ENCODE measurements at regions not wholly inside any gene's neighbourhood (a gene's known extent, or its start where the extent isn't known, plus 50 kb on each side); places are given as distances from the start of the nearest gene placed in this dataset.

DNA sequence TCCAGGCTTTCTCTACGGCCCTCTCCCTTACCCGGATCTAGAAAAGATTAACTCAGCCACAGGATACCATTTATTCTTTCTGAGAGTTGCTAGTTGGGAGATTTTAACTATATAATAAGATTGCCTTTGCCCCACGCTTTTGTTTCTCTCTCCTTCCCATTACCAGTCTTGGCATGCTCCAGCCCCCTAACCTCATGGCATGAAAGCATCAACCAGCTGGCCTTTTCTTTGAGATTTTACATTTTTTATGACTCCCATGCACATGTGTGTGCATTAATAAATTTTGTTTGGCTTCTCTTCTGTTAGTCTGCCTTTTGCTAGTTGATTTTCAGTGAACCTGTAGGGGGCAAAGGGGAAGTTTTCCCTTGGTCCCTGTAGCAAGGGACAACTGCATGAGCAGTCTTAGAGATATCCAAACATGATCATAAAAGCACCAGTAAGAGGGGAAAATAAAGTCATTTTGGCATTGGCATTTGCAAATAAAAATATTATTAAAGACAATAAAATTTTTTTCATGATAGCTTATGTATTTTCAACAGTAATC is 73.6 kb downstream of the OXSM start:
- no peak overlapping the region for H3K4me3 ChIP-seq (ENCODE audit: low read depth, low read length)
- CTCF ChIA-PET, result interaction anchor here (0.9 to 3.1 kb wide), 2 partner anchors 8 to 14 kb away, joined by 3 to 26 read pairs; no protein-coding TSS in a partner anchor
- DNase-seq (ENCODE audit: low read depth, low spot score), result no peak
- TF ChIP-seq, protein P1, sequence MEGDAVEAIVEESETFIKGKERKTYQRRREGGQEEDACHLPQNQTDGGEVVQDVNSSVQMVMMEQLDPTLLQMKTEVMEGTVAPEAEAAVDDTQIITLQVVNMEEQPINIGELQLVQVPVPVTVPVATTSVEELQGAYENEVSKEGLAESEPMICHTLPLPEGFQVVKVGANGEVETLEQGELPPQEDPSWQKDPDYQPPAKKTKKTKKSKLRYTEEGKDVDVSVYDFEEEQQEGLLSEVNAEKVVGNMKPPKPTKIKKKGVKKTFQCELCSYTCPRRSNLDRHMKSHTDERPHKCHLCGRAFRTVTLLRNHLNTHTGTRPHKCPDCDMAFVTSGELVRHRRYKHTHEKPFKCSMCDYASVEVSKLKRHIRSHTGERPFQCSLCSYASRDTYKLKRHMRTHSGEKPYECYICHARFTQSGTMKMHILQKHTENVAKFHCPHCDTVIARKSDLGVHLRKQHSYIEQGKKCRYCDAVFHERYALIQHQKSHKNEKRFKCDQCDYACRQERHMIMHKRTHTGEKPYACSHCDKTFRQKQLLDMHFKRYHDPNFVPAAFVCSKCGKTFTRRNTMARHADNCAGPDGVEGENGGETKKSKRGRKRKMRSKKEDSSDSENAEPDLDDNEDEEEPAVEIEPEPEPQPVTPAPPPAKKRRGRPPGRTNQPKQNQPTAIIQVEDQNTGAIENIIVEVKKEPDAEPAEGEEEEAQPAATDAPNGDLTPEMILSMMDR (IDR thresholded peaks at IDR 0.05; ENCODE audit: insufficient read depth, low read length, missing control alignments), result no peak
- POLR2A ChIA-PET, result no interaction called here

DNA sequence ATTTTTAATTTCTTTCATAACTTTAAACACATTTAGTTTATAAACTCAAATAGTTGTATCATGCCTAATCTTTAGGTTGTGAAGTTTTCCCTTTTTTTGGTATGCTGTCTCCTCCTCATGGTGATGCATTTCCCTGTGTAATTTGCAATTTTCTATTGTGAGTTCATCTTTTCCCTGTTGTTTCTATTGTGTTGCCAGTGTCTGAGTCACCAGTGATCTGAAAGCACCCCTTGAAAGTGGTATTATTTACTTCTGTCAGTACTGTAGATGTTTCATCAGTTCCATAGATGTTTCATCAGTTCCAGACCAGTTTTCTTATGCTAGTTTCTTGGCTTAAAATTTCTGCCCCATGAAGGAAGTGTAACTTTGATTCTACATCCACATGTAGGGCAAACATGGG is 80.6 kb downstream of the OXSM start:
- DNase-seq (ENCODE audit: low read depth, low spot score), result no peak
- ChIA-PET CTCF (no interaction called here), POLR2A (no interaction called here)
- H3K4me3 ChIP-seq (ENCODE audit: low read depth, low read length), result no peak overlapping the region
- TF ChIP-seq, protein P1 (IDR thresholded peaks at IDR 0.05; ENCODE audit: insufficient read depth, low read length, missing control alignments), result no peak

DNA sequence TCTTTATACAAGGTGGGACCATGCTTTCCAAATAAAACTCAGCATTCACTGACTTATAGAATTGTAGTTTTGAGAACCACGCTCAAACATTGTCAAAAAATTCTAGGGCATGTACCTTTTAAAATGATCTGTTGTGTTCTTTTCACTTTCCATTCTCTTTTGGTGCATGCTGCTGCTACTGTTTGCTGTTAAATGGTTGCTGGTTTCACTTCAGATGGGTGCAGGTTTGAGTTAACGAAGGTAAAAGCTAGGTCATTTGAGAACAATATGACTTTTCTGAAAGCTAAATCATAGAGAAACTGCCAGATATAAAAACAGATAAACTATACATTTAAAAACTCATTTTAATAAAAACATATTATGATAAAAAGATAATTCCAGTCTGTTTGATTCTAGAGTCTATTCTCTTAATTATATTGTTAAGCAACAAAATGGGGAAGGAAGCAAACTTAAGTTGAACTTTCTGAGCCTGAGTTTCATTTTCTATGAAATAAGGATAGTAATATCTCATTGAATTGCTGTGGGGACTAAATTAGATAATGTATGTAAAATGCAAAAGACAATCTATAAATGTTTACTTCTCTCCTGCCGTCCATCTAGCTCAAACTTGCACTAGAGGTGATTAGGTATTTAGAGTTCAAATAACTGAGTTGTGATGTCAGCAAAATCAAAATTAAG is 82.4 kb downstream of the OXSM start:
- no peak for DNase-seq (ENCODE audit: low read depth, low spot score)
- TF ChIP-seq, protein P1 (IDR thresholded peaks at IDR 0.05; ENCODE audit: insufficient read depth, low read length, missing control alignments), result no peak
- H3K4me3 ChIP-seq (ENCODE audit: low read depth, low read length), result no peak overlapping the region
- ChIA-PET CTCF (interaction anchor here (1.2 kb wide), 1 partner anchor 15 kb away, joined by 4 read pairs; no protein-coding TSS in a partner anchor), POLR2A (no interaction called here)

DNA sequence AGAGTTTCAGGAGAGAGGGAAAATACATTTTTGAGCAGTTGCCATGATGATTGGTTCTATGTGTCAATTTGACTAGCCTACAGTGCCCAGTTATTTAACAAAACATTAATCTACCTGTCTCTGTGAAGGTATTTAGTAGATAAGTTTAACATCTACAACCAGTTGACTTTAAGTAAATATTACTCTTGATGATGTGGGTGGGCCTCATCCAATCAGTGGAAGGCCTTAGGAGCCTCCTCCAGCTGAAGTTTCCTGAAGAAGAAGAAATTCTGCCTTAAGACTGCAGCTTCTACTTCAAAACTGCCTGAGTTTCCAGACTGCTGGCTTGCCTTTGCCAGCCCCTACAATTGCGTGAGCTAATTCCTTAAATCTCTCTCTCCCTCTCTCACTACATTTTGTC is 93.6 kb downstream of the OXSM start:
- no peak overlapping the region for H3K4me3 ChIP-seq (ENCODE audit: low read depth, low read length)
- CTCF ChIA-PET, result interaction anchor here (2.1 kb wide), 1 partner anchor 26 kb away, joined by 4 read pairs; no protein-coding TSS in a partner anchor
- TF ChIP-seq, protein P1 (IDR thresholded peaks at IDR 0.05; ENCODE audit: insufficient read depth, low read length, missing control alignments), result no peak
- no peak for DNase-seq (ENCODE audit: low read depth, low spot score)
- POLR2A ChIA-PET, result no interaction called here

DNA sequence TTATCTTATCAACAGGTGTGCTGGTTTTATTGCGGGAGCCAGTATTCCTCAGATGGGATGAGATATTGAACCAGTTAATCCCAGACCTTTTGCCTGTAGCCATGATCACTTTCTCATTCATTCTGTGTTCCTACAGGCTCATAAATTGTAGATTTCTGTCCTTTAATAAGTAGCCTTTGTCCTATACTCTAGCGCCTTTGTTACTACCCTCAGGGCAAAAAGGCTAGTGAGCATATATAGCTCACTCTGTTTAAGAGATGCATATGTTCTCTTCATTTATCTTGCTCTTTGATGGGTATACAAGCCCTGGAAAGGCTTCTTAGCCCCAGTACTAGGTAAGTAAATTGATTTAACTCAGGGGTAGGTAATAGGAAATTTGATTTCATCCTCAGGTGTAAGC is 95.1 kb downstream of the OXSM start:
- TF ChIP-seq, protein P1 (IDR thresholded peaks at IDR 0.05; ENCODE audit: insufficient read depth, low read length, missing control alignments), result no peak
- POLR2A ChIA-PET, result no interaction called here
- no peak for DNase-seq (ENCODE audit: low read depth, low spot score)
- no peak overlapping the region for H3K4me3 ChIP-seq (ENCODE audit: low read depth, low read length)
- CTCF ChIA-PET, result interaction anchor here (2.1 kb wide), 1 partner anchor 28 kb away, joined by 4 read pairs; no protein-coding TSS in a partner anchor

DNA sequence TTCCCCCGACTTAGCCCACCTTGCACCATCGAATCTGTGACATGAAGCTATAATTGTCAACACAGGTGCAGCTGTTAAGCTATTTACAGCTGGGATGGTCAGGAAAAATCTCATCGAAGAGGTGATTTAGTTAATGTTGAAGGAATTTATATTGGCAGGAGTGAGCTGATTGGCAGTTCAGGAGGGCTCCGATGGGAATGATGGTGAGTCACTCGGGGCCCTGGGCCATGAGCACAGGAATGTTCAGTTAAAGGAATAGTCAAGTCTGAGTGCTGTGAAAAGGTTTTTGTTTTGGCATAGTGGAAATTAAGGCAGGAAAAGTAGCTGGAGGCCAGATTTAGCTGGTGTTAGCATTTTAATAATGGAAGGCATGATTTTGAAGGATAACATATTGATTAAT is 95.7 kb downstream of the OXSM start:
- TF ChIP-seq, protein P1 (IDR thresholded peaks at IDR 0.05; ENCODE audit: insufficient read depth, low read length, missing control alignments), result no peak
- DNase-seq (ENCODE audit: low read depth, low spot score), result no peak
- ChIA-PET CTCF (interaction anchor here (2.1 kb wide), 1 partner anchor 28 kb away, joined by 4 read pairs; no protein-coding TSS in a partner anchor), POLR2A (no interaction called here)
- H3K4me3 ChIP-seq (ENCODE audit: low read depth, low read length), result no peak overlapping the region
